Stimulated activated CD4-positive, alpha-beta T cell treated with anti-CD3 and anti-CD28 coated beads, Interleukin-4, amount 100 ng/mL, for 4 hours (primary cell): ENCODE measurements at regions not wholly inside any gene's neighbourhood (a gene's known extent, or its start where the extent isn't known, plus 50 kb on each side); places are given as distances from the start of the nearest gene placed in this dataset.

Experiments used
- DNase-seq, 2 experiments: peaks; one replicate each; pipeline ENCODE4 v3.0.0-alpha.2; 2020

DNA sequence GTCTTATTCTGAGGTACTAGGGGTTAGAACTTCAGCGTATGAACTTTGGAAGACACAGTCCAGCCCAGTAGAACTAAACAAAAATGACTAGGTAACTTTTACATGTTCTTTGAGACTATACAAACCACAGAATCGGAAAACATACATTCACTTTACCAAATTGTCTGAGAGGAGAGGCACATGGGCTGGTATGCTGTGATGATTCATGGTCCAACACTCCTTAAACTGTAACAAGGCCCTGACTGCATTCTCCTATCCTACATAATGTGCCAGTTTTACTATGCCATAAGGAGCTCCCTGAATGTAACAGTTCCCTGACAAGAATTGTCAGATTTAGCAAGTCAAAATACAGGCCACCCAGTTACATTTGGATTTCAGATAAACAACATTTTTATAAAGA, 640.0 kb downstream of the RAB28 start:
- no peak for DNase-seq

GRCh38 chr4:12827966-12828365, 656.2 kb downstream of the RAB28 start:
- no peak for DNase-seq

DNA sequence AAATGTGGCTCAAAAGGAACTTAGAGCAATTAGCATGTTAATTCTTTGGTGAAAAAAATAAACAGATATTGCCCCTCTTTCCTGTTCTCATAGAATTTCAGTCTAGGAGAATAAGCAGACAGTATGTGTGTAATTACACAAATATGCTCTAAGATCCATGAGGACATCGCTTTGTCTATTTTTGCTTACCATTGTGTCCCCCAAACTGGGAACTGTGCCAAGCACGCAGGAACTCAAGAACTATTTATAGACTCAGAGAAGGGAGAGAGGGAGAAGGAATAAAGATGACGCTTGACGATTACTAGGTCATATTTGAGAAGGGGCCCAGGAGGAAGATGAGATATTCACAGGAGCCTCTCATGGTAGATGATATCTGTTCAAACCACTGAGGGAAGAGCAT, 692.6 kb downstream of the RAB28 start:
- no peak for DNase-seq

GRCh38 chr4:12787261-12787660, 696.9 kb downstream of the RAB28 start:
- DNase-seq = no peak

GRCh38 chr4:12778706-12779105, 705.4 kb downstream of the RAB28 start:
- no peak for DNase-seq

GRCh38 chr4:12778191-12778590, 705.9 kb downstream of the RAB28 start:
- DNase-seq = no peak

GRCh38 chr4:12770351-12770750, 713.8 kb downstream of the RAB28 start:
- no peak for DNase-seq

- DNase-seq = no peak
These were observed 722.4 kb downstream of the RAB28 start for GRCh38 chr4:12761694-12762093.

DNA sequence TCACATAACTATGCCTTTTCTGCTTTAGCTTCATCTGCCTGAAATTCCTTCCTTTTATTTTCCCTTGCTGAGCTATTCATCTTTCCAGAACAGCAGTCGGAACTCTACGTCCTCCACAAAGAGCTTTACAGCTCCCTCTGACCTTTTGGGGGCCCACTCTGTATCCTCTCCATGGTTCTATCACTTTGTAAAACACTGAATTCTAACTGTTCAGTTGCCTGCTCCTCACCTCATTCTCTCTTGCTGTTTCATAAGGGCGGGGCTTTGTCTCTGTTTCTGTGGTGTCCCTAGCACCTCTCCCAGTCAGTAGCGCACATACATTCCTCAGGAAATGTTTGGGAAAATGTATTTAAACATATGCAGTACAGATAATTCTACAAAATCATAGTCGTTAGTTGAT, 737.0 kb downstream of the RAB28 start:
- no peak for DNase-seq

- DNase-seq = no peak
These were observed 737.9 kb downstream of the RAB28 start for GRCh38 chr4:12746221-12746620.

- no peak for DNase-seq
These were observed 749.6 kb downstream of the RAB28 start for GRCh38 chr4:12734586-12734985.

- DNase-seq = no peak
These were observed 754.8 kb downstream of the RAB28 start for GRCh38 chr4:12729384-12729783.

GRCh38 chr4:12724510-12724909, 759.6 kb downstream of the RAB28 start:
- no peak for DNase-seq

DNA sequence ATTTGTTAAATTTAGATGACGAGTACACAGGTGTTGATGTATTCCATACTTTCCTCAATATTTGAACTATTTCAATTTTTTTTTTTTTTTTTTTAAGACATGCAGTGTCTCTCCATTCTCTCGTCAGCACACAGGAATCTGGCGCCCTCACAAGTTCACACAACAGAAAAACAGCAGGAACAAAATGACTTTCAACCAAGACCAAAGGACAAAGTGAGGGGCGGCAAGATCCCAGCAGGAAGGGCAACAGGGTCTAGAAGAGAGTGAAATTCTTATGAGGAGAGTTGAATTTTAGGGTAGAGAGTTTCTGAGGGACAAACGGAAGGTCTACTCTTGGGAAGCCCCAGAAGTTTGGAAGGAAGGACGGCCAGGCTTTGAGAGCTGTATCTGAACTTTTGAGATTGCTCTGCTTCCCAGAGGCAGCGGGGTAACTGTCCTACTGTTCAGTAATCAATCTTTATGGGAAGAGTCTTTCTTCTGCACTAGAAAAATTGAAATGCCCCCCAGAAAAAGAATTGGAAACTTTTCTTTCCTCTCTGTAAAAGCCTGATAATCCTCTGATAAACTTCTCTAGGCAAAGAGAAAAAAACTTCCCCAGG, 760.2 kb downstream of the RAB28 start:
- DNase-seq = no peak

DNA sequence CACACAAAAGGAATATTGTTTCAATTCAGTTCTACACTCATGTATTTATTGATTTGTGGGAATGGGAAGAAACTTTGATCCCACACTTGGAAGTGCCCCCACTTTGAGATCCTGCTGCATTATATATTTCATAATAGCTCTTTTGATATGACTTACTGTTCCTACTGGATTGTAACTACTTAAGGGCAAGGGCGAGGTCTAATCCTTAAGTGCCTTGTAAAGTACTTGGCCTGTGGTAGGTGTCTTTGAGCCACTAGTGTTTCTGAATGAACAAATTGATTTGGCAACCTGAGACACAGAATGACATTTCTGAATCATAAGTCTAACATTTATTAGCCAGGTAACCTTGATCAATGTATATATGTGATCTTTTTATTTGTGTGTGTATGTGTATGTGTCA, 767.2 kb downstream of the RAB28 start:
- DNase-seq = no peak

DNA sequence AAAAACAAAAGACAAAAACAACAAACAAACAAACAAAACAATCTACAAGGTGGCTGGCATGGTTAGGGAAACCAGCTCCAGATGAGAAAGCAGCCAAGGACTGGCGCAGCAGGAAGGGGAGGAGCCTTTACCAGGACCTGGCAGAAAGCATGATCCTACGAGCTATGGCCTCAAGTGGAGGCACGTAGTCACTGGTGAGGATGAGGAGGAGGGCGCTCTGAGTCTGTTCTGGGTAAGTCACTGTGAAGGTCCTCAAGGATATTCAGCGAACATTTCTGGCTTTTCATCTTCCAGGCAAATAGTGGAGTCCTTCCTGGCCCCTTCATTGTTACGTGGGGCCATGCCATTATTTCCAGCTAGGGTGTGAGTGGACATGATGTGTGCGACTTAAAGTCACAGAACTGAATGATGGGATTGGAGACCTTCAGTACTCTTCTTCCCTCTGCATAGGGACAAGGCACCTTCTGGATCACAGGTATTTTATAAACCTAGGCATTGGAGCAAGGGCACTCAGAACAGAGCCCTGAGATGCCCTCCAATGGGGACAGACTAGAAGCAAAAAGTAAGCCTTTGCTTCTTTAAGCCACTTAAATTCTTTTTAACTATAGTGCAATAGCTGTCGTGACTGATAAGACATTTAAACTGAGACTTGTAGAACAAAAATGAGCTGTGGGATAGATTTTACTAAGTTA, 771.3 kb downstream of the RAB28 start:
- no peak for DNase-seq

DNA sequence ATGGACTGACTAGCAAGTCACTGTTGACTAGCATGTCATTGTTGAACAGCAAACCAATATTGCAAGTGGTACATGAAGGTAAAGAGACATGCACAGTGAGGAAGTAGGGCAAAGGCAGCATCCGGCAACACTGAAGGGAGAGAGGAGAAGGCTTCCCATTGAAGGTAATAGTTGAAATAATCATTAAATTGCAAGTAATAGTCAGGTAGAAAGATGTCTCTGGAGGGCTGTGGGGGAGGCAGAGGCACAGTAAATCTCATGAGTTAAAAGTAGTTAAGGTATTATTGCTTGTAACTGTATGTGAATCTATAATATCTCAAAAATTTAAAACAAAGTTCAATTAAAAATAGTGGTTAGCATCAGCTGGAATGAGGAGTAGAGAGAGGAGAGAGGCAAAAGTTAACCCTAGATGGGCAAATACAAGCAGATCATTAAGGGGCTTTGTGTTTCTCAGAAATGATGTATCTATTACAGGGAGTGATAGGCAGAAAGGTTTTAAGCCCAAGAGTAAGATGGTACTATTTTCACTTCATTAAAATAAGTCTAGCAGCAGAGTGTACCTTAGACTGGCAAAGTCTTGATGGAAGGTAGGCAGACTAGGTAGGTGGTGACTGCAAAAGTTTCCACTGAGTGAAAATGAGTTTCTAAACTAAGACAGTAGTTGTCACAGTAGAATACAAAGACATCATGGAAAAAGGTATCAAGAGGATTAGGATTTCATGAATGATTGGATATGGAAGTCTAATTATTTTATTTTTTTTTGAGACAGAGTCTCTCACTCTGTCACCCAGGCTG, 776.6 kb downstream of the RAB28 start:
- DNase-seq = no peak

DNA sequence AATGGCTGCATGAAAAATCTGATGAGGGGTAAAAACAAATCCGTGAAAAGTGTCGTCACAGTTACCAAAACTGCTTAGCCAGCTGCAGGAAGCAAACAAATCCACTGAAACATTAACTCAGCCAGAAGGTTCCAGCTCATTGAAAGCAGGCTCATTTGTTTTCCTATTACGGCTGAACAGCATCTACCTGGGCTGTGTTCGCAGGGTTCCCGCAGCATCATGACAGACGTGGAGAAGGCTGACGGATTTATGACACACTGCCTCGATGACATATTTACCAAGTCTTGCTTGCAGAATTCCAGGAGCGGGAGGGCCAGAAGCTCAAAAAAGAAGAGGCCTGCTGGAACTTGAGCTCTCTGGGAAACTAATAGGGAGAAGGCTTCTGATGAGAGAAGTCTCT, 781.1 kb downstream of the RAB28 start:
- no peak for DNase-seq

GRCh38 chr4:12701384-12701783, 782.8 kb downstream of the RAB28 start:
- no peak for DNase-seq

- no peak for DNase-seq
These were observed 786.2 kb downstream of the RAB28 start for GRCh38 chr4:12697970-12698369.

- DNase-seq = no peak
These were observed 791.3 kb downstream of the RAB28 start for GRCh38 chr4:12692815-12693214.

GRCh38 chr4:12691168-12691567, 793.0 kb downstream of the RAB28 start:
- no peak for DNase-seq

DNA sequence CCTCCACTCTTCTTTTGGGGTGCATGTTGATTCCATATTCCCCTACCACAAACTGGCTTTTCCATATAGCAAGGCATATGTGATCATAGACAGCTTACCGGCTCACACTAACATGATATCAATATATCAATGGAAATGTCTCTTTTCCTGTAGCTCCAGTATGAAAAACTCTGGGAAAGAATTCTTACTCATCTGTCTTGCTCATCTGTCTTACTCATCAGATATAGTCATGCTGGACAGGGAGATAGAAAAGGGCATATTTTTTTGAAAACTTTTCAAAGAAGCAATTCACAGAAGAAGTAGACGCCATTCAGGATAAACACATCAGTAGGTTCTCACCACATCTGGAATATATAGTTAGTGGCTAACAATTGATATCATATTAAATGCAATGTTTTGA, 794.7 kb downstream of the RAB28 start:
- no peak for DNase-seq

DNA sequence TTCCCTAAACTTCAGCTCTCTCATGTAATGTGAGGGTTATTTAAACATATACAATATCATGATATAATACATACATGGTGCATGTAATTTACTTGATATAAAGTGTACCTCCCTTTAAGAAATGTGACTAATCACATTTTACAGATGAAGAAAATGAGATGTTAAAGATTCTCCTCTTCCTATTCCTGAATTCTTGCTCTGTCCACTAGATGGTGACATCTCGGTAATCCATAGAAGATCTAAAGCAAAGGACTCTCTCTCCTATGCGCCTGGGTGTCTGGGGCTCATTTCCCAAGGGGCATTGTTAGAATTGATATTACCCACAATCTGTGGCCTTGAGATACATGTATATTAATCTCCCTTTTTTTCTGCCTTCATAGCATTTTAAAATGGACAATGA, 804.9 kb downstream of the RAB28 start:
- DNase-seq = no peak
